ENCODE measurements at regions not wholly inside any gene's neighbourhood (a gene's known extent, or its start where the extent isn't known, plus 50 kb on each side); places are given as distances from the start of the nearest gene placed in this dataset.

DNA sequence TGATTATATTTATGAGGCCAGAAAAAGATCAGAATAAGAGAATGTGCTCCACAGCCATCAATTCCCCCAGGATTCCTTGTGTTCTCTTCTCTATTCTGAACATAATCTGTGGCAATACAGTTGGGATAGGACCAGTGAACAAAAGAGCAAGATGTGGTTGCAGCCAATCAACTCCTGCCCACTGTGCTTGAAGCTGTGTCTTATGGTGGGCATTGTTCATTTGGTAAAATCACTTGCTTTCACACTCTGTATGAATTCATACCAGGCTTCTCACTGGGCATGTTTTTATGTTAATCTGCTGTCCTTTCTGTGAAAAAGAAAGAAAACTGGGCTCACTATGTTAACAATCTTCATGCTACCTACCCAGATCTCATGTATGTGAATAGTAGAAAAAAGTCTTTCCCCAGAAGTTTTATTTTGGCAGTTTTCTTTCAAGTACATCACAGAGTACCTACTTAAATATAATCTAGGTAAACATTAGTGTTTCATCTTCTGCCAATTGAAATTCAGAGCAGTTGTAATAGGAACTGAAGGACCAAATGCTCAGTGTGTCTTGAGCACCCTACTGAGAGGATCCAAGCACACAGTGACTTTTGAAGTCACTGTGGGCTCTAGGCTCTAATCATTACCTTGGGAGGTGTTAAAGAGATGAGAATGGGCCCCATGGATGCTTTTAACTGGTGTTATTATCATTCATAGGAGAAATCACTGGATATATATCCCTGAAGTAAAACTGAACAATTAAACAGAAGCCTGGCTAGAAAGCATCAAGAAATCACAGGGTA lies 429.2 kb upstream of the TRAM1L1 start:
- TF ChIP-seq CEBPB (IDR thresholded peaks at IDR 0.05) (no peak), EP300 (IDR thresholded peaks at IDR 0.05; ENCODE audit: borderline replicate concordance) (no peak), YY1 (IDR thresholded peaks at IDR 0.05; ENCODE audit: low read depth) (no peak), NFIC (IDR thresholded peaks at IDR 0.05) (no peak), MAX (IDR thresholded peaks at IDR 0.05) (no peak), ZBTB7A (IDR thresholded peaks at IDR 0.05; ENCODE audit: low read depth) (no peak), CREB1 (IDR thresholded peaks at IDR 0.05; ENCODE audit: low read depth) (no peak), TEAD4 (IDR thresholded peaks at IDR 0.05) (no peak), RAD21 (IDR thresholded peaks at IDR 0.05; ENCODE audit: low read depth) (no peak), FOXM1 (IDR thresholded peaks at IDR 0.05; ENCODE audit: borderline replicate concordance, low read depth) (no peak), TAF1 (IDR thresholded peaks at IDR 0.05; ENCODE audit: low read depth) (no peak), TCF12 (IDR thresholded peaks at IDR 0.05; ENCODE audit: low read depth) (no peak), EGR1 (IDR thresholded peaks at IDR 0.05) (no peak)
- TF ChIP-seq, protein P1, sequence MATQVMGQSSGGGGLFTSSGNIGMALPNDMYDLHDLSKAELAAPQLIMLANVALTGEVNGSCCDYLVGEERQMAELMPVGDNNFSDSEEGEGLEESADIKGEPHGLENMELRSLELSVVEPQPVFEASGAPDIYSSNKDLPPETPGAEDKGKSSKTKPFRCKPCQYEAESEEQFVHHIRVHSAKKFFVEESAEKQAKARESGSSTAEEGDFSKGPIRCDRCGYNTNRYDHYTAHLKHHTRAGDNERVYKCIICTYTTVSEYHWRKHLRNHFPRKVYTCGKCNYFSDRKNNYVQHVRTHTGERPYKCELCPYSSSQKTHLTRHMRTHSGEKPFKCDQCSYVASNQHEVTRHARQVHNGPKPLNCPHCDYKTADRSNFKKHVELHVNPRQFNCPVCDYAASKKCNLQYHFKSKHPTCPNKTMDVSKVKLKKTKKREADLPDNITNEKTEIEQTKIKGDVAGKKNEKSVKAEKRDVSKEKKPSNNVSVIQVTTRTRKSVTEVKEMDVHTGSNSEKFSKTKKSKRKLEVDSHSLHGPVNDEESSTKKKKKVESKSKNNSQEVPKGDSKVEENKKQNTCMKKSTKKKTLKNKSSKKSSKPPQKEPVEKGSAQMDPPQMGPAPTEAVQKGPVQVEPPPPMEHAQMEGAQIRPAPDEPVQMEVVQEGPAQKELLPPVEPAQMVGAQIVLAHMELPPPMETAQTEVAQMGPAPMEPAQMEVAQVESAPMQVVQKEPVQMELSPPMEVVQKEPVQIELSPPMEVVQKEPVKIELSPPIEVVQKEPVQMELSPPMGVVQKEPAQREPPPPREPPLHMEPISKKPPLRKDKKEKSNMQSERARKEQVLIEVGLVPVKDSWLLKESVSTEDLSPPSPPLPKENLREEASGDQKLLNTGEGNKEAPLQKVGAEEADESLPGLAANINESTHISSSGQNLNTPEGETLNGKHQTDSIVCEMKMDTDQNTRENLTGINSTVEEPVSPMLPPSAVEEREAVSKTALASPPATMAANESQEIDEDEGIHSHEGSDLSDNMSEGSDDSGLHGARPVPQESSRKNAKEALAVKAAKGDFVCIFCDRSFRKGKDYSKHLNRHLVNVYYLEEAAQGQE (IDR thresholded peaks at IDR 0.05; ENCODE audit: low read depth), result no peak
